ENCODE measurements at regions not wholly inside any gene's neighbourhood (a gene's known extent, or its start where the extent isn't known, plus 50 kb on each side); places are given as distances from the start of the nearest gene placed in this dataset.

GRCh38 chr5:136799806-136800372 is 434.5 kb upstream of the TRPC7 start:
- H3K4me1 Mint-ChIP-seq (ENCODE audit: low read depth, unreplicated experiment) = no peaks in the 10 kb centered on the region
- H3K9me3 ChIP-seq = no peaks in the 10 kb centered on the region
- H3K9me3 Mint-ChIP-seq (ENCODE audit: unreplicated experiment) = no peaks in the 10 kb centered on the region
- no peaks in the 10 kb centered on the region for H3K27me3 ChIP-seq (replicated peaks; ENCODE audit: control insufficient read depth, insufficient read depth, low read length)
- H3K4me1 ChIP-seq = no peaks in the 10 kb centered on the region
- POLR2A ChIA-PET = no interaction called here
- no TSS peak for BruUV-seq (replicated peaks)
- H3K4me3 ChIP-seq (ENCODE audit: low read depth, low read length) = no peak overlapping the region
- CTCF ChIA-PET = no interaction called here
- no peak for DNase-seq
- no peaks in the 10 kb centered on the region for H3K36me3 Mint-ChIP-seq (ENCODE audit: insufficient read depth, unreplicated experiment)
- intact Hi-C loops (cut with micrococcal nuclease; ENCODE audit: unreplicated experiment) = loop anchor here (5.0 kb wide), 1 partner anchor 252 kb away; no protein-coding TSS in a partner anchor
- no peaks in the 10 kb centered on the region for H3K36me3 ChIP-seq (ENCODE audit: control insufficient read depth, insufficient read depth, low read length)
- TF ChIP-seq, protein P1, sequence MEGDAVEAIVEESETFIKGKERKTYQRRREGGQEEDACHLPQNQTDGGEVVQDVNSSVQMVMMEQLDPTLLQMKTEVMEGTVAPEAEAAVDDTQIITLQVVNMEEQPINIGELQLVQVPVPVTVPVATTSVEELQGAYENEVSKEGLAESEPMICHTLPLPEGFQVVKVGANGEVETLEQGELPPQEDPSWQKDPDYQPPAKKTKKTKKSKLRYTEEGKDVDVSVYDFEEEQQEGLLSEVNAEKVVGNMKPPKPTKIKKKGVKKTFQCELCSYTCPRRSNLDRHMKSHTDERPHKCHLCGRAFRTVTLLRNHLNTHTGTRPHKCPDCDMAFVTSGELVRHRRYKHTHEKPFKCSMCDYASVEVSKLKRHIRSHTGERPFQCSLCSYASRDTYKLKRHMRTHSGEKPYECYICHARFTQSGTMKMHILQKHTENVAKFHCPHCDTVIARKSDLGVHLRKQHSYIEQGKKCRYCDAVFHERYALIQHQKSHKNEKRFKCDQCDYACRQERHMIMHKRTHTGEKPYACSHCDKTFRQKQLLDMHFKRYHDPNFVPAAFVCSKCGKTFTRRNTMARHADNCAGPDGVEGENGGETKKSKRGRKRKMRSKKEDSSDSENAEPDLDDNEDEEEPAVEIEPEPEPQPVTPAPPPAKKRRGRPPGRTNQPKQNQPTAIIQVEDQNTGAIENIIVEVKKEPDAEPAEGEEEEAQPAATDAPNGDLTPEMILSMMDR (IDR thresholded peaks at IDR 0.05; ENCODE audit: insufficient read depth in 1 of 2, low read depth in 1 of 2, low read length in 1 of 2, severe bottlenecking in 1 of 2, unreplicated experiment in 1 of 2) = no peak
- no peak overlapping the region for H3K4me3 Mint-ChIP-seq (ENCODE audit: unreplicated experiment)
- H3K27ac Mint-ChIP-seq (ENCODE audit: unreplicated experiment) = no peak overlapping the region
- H3K27me3 Mint-ChIP-seq (ENCODE audit: insufficient read depth, unreplicated experiment) = peaks cover 10% of the 10 kb centered on the region

DNA sequence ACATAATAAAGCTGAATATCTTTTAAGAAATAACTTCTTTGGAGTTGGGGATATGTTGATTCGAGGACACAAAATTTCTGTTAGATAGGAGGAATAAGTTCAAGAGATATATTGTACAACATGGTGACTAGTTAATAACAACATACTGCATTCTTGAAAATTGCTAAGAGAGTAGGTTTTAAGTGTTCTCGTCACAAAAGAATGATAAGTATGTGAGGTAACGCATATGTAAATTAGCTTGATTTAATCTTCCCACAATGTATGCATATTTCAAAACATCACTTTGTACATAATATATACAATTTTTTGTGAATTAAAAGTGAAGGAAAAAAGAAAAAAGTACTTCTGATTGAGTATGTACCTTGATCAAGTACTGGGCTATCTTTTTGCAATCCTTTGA is 428.0 kb upstream of the TRPC7 start:
- ChIA-PET CTCF (no interaction called here), POLR2A (no interaction called here)
- H3K9me3 ChIP-seq = no peaks in the 10 kb centered on the region
- H3K4me1 Mint-ChIP-seq (ENCODE audit: low read depth, unreplicated experiment) = no peaks in the 10 kb centered on the region
- H3K4me1 ChIP-seq = no peaks in the 10 kb centered on the region
- intact Hi-C loops (cut with micrococcal nuclease; ENCODE audit: unreplicated experiment) = no loop called here
- no peak overlapping the region for H3K4me3 Mint-ChIP-seq (ENCODE audit: unreplicated experiment)
- H3K27me3 ChIP-seq (replicated peaks; ENCODE audit: control insufficient read depth, insufficient read depth, low read length) = no peaks in the 10 kb centered on the region
- H3K27ac Mint-ChIP-seq (ENCODE audit: unreplicated experiment) = no peak overlapping the region
- H3K36me3 ChIP-seq (ENCODE audit: control insufficient read depth, insufficient read depth, low read length) = no peaks in the 10 kb centered on the region
- no peak overlapping the region for H3K4me3 ChIP-seq (ENCODE audit: low read depth, low read length)
- no peaks in the 10 kb centered on the region for H3K9me3 Mint-ChIP-seq (ENCODE audit: unreplicated experiment)
- no TSS peak for BruUV-seq (replicated peaks)
- DNase-seq = no peak
- TF ChIP-seq, protein P1 (IDR thresholded peaks at IDR 0.05; ENCODE audit: insufficient read depth in 1 of 2, low read depth in 1 of 2, low read length in 1 of 2, severe bottlenecking in 1 of 2, unreplicated experiment in 1 of 2) = no peak
- H3K36me3 Mint-ChIP-seq (ENCODE audit: insufficient read depth, unreplicated experiment) = no peaks in the 10 kb centered on the region
- H3K27me3 Mint-ChIP-seq (ENCODE audit: insufficient read depth, unreplicated experiment) = peaks cover 7% of the 10 kb centered on the region

GRCh38 chr5:136781464-136781863 is 416.1 kb upstream of the TRPC7 start:
- BruUV-seq (replicated peaks) = no TSS peak
- ChIA-PET POLR2A (no interaction called here), CTCF (no interaction called here)
- H3K9me3 Mint-ChIP-seq (ENCODE audit: unreplicated experiment) = peaks cover 17% of the 10 kb centered on the region
- Histone ChIP-seq H3K4me1 (peaks cover 6% of the 10 kb centered on the region), H3K4me3 (ENCODE audit: low read depth, low read length) (no peak overlapping the region), H3K36me3 (ENCODE audit: control insufficient read depth, insufficient read depth, low read length) (no peaks in the 10 kb centered on the region), H3K9me3 (no peaks in the 10 kb centered on the region), H3K27me3 (replicated peaks; ENCODE audit: control insufficient read depth, insufficient read depth, low read length) (no peaks in the 10 kb centered on the region)
- peaks cover 4% of the 10 kb centered on the region for H3K4me1 Mint-ChIP-seq (ENCODE audit: low read depth, unreplicated experiment)
- TF ChIP-seq, protein P1 (IDR thresholded peaks at IDR 0.05; ENCODE audit: insufficient read depth in 1 of 2, low read depth in 1 of 2, low read length in 1 of 2, severe bottlenecking in 1 of 2, unreplicated experiment in 1 of 2) = no peak
- DNase-seq = no peak
- peaks cover 3% of the 10 kb centered on the region for H3K27me3 Mint-ChIP-seq (ENCODE audit: insufficient read depth, unreplicated experiment)
- H3K36me3 Mint-ChIP-seq (ENCODE audit: insufficient read depth, unreplicated experiment) = no peaks in the 10 kb centered on the region
- intact Hi-C loops (cut with micrococcal nuclease; ENCODE audit: unreplicated experiment) = no loop called here
- no peak overlapping the region for H3K4me3 Mint-ChIP-seq (ENCODE audit: unreplicated experiment)
- H3K27ac Mint-ChIP-seq (ENCODE audit: unreplicated experiment) = no peak overlapping the region

Measured in Caco-2 (cell line).